Cardiac muscle cell (in vitro differentiated cells and primary cell): ENCODE measurements at regions not wholly inside any gene's neighbourhood (a gene's known extent, or its start where the extent isn't known, plus 50 kb on each side); places are given as distances from the start of the nearest gene placed in this dataset.

Experiments used
- DNase-seq, 2 donors: peaks; one replicate each; pipeline versions ENCODE4 v3.0.0 to v3.0.0-alpha.2; 2010 to 2017; ENCODE audit warnings: low read depth in 1 of 2, low spot score in 1 of 2
- H3K27ac ChIP-seq: fragments of 200-600 bp; sonication (generic); 2 replicates; pipeline ENCODE4 v1.5.1; 2016
- H3K27me3 ChIP-seq: fragments of 200-600 bp; sonication (generic); 2 replicates; pipeline ENCODE4 v1.6.0; 2016; ENCODE audit warnings: control low read depth
- H3K36me3 ChIP-seq: fragments of 200-600 bp; sonication (generic); 2 replicates; pipeline ENCODE4 v1.5.1; 2016; ENCODE audit warnings: control low read depth
- H3K4me1 ChIP-seq: fragments of 200-600 bp; sonication (generic); 2 replicates; pipeline ENCODE4 v1.8.1; 2017; ENCODE audit warnings: low read depth, mild to moderate bottlenecking, mixed run types
- H3K4me3 ChIP-seq: fragments of 200-600 bp; sonication (generic); 2 replicates; pipeline ENCODE4 v1.5.1; 2016; ENCODE audit warnings: mild to moderate bottlenecking
- H3K9me3 ChIP-seq: fragments of 200-600 bp; sonication (generic); 2 replicates; pipeline ENCODE4 v1.5.1; 2017; ENCODE audit warnings: low read depth, mild to moderate bottlenecking, control low read depth
- CTCF ChIP-seq: IDR thresholded peaks from 2 replicates; pipeline ENCODE4 v1.5.1; 2012; ENCODE audit warnings: low read depth, mild to moderate bottlenecking, low read length

GRCh38 chr3:55189359-55189801, 261.5 kb upstream of the LRTM1 start:
- Histone ChIP-seq H3K4me3 (no peak overlapping the region), H3K36me3 (no peaks in the 10 kb centered on the region), H3K4me1 (no peaks in the 10 kb centered on the region), H3K27me3 (no peaks in the 10 kb centered on the region), H3K27ac (no peak overlapping the region), H3K9me3 (no peaks in the 10 kb centered on the region)
- peak in 1 of 2 donors; percentile 91 for DNase-seq
- TF ChIP-seq CTCF = no peak

- no peak for DNase-seq
- Histone ChIP-seq H3K4me1 (no peaks in the 10 kb centered on the region), H3K36me3 (no peaks in the 10 kb centered on the region), H3K9me3 (no peaks in the 10 kb centered on the region), H3K27ac (no peak overlapping the region), H3K27me3 (peaks cover 3% of the 10 kb centered on the region), H3K4me3 (no peak overlapping the region)
- no peak for TF ChIP-seq CTCF
These were observed 257.5 kb upstream of the LRTM1 start for GRCh38 chr3:55185380-55185779.

DNA sequence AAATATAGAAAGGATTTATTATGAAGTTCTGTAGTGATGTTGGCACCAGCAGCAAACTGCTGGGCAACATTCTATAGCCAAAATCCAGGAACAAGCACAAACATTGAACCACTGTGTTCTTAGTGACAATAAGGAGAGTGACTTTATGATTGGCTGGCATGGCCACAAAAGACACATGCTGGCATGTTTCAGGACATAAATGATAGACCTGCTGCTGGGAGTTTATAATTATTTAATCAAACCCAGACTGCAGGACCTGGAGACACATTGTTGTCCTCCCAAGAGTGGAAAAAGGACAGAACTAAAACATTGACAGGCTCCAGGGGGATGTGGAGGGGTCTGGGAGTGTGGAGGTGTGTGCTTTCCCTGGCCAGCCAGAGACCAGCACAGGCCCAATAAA, 255.3 kb upstream of the LRTM1 start:
- TF ChIP-seq CTCF = no peak

GRCh38 chr3:55180936-55181535, 253.2 kb upstream of the LRTM1 start:
- Histone ChIP-seq H3K27me3 (peaks cover 3% of the 10 kb centered on the region), H3K4me3 (no peak overlapping the region), H3K27ac (no peak overlapping the region), H3K36me3 (no peaks in the 10 kb centered on the region), H3K4me1 (no peaks in the 10 kb centered on the region), H3K9me3 (no peaks in the 10 kb centered on the region)
- peak; percentile 76 for TF ChIP-seq CTCF
- peak; percentile 60 to 68 for DNase-seq

More for the DNA sequence above, 255.3 kb upstream of the LRTM1 start:
- no peak overlapping the region for H3K27ac ChIP-seq
- peaks cover 3% of the 10 kb centered on the region for H3K27me3 ChIP-seq
- no peaks in the 10 kb centered on the region for H3K36me3 ChIP-seq
- H3K4me3 ChIP-seq = no peak overlapping the region
- no peaks in the 10 kb centered on the region for H3K9me3 ChIP-seq
- no peaks in the 10 kb centered on the region for H3K4me1 ChIP-seq
- DNase-seq = no peak

DNA sequence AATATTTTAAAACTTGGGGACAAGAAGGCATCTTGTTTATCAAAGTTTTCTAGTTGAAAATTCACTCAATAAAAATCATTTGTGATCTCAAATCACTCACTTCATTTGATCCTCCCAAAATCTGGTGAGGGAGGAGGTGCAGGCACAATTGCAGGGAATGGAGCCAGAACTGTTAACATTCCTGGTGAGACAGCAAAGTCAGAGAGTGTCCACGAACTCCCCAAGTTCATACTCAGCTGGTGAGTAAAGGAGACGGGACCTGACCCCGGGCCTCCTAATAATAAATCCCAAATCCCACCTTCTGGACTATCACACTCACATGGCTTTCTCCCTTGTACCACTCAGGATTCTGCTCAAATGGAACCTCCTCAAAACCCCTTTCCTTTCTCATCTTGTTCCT, 252.3 kb upstream of the LRTM1 start:
- Histone ChIP-seq H3K9me3 (no peaks in the 10 kb centered on the region), H3K36me3 (no peaks in the 10 kb centered on the region), H3K4me1 (no peaks in the 10 kb centered on the region), H3K4me3 (no peak overlapping the region), H3K27ac (no peak overlapping the region), H3K27me3 (peaks cover 3% of the 10 kb centered on the region)
- TF ChIP-seq CTCF = no peak
- no peak for DNase-seq
